ENCODE measurements at regions not wholly inside any gene's neighbourhood (a gene's known extent, or its start where the extent isn't known, plus 50 kb on each side); places are given as distances from the start of the nearest gene placed in this dataset.

- no peak for TF ChIP-seq EZH2 (IDR thresholded peaks at IDR 0.05; ENCODE audit: borderline replicate concordance, low read length)
- no peak for TF ChIP-seq CTCF (conservative IDR thresholded peaks at IDR 0.05 in 1 of 2, IDR thresholded peaks at IDR 0.05 in 1 of 2; ENCODE audit: extremely low read depth in 1 of 2, insufficient read depth in 1 of 2, low read depth in 1 of 2, low read length in 2 of 2)
These were observed 185.4 kb upstream of the ZFHX3 start for GRCh38 chr16:73233329-73233765.

All from mammary epithelial cell (primary cell).